Gastrocnemius medialis (tissue), 4 donors: ENCODE measurements at regions not wholly inside any gene's neighbourhood (a gene's known extent, or its start where the extent isn't known, plus 50 kb on each side); places are given as distances from the start of the nearest gene placed in this dataset.

ENCODE experiments used
- POLR2A ChIP-seq, 2 donors: fragments of 450-650 bp; IDR thresholded peaks; one replicate each; pipeline ENCODE4 v1.6.1; 2017; ENCODE audit warnings: antibody characterized with exemption in 2 of 2, mild to moderate bottlenecking in 2 of 2, moderate library complexity in 2 of 2
- TF ChIP-seq, protein P1 (sequence below), 5 experiments: fragments of 450-650 bp in 3 of 5; fragments of 200-600 bp in 2 of 5; sonication (generic) in 2 of 5; IDR thresholded peaks in 4 of 5; conservative IDR thresholded peaks in 1 of 5; 1 replicate in 4 of 5; 2 replicates in 1 of 5; pipeline ENCODE4 v1.5.1; 2016 to 2019; ENCODE audit warnings: antibody characterized with exemption in 5 of 5, mild to moderate bottlenecking in 3 of 5, moderate library complexity in 3 of 5

DNA sequence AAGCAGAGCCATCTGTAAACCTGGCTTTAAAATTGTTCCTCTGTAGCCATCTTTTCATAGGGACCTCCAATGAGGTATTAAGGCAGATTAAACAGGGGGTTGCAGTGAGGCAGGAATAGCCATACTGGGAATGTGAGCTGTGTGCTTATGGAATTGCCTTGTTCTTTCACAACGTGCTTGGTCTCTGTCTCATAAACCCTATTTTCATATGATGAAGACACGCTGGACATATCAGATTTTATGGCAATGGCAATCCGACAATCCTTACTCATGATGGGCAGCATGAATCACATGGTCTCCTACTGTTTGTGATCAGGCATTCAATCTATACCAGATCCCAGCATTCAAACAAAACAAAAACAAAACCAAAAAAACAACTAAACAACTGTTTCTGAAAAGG lies 418.9 kb upstream of the NRP1 start:
- TF ChIP-seq, protein P1, sequence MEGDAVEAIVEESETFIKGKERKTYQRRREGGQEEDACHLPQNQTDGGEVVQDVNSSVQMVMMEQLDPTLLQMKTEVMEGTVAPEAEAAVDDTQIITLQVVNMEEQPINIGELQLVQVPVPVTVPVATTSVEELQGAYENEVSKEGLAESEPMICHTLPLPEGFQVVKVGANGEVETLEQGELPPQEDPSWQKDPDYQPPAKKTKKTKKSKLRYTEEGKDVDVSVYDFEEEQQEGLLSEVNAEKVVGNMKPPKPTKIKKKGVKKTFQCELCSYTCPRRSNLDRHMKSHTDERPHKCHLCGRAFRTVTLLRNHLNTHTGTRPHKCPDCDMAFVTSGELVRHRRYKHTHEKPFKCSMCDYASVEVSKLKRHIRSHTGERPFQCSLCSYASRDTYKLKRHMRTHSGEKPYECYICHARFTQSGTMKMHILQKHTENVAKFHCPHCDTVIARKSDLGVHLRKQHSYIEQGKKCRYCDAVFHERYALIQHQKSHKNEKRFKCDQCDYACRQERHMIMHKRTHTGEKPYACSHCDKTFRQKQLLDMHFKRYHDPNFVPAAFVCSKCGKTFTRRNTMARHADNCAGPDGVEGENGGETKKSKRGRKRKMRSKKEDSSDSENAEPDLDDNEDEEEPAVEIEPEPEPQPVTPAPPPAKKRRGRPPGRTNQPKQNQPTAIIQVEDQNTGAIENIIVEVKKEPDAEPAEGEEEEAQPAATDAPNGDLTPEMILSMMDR (IDR thresholded peaks at IDR 0.05 in 4 of 5, conservative IDR thresholded peaks at IDR 0.05 in 1 of 5), result no peak
- TF ChIP-seq POLR2A (IDR thresholded peaks at IDR 0.05), result no peak
